Activated CD4-positive, alpha-beta T cell treated with anti-CD3 and anti-CD28 coated beads, Interleukin-2, amount 10 ng/mL, durations not matched to agents 24 days and 14 days (primary cell): ENCODE measurements at regions not wholly inside any gene's neighbourhood (a gene's known extent, or its start where the extent isn't known, plus 50 kb on each side); places are given as distances from the start of the nearest gene placed in this dataset.

Experiments
- DNase-seq: peaks from one replicate; pipeline ENCODE4 v3.0.0; 2022
- H3K27ac Mint-ChIP-seq: one replicate; pipeline ENCODE4 v1.8.0; 2022; ENCODE audit warnings: mild to moderate bottlenecking, mixed read lengths
- H3K27me3 Mint-ChIP-seq: one replicate; pipeline ENCODE4 v1.8.0; 2022; ENCODE audit warnings: mixed read lengths
- H3K36me3 Mint-ChIP-seq: one replicate; pipeline ENCODE4 v1.8.0; 2022; ENCODE audit warnings: low read depth, mild to moderate bottlenecking, mixed read lengths
- H3K4me1 Mint-ChIP-seq: one replicate; pipeline ENCODE4 v1.8.0; 2021; ENCODE audit warnings: mixed read lengths
- H3K4me3 Mint-ChIP-seq: one replicate; pipeline ENCODE4 v1.8.0; 2022; ENCODE audit warnings: mild to moderate bottlenecking, moderate library complexity, mixed read lengths
- H3K9me3 Mint-ChIP-seq: one replicate; pipeline ENCODE4 v1.8.0; 2021; ENCODE audit warnings: mixed read lengths
- intact Hi-C: fragments of 100-400 bp; cut with micrococcal nuclease; formaldehyde crosslinking; loops from one replicate; pipeline ENCODE4 v1.15.1; 2023

DNA sequence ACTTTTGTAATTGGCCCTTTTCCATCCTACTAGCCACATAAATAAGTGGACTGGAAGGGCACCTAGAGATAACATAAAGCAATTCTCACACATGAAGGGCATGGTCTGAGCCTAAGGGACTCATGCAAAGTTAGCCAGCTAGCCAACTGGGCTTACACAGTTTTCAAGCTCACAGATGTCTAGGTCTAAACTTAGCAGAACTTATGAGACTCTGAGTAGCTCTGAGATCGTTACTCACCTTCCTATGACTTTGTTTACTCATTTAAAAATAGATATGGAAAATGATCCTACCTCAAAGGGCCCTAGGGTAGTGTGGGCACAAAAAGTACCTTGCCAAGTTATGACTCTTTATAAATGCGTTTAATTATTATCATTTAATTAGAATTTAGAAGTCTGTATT lies 410.4 kb upstream of the MPDZ start:
- H3K36me3 Mint-ChIP-seq = no peaks in the 10 kb centered on the region
- intact Hi-C loops = no loop called here
- H3K4me1 Mint-ChIP-seq = no peaks in the 10 kb centered on the region
- H3K27me3 Mint-ChIP-seq = no peaks in the 10 kb centered on the region
- no peak overlapping the region for H3K27ac Mint-ChIP-seq
- no peak overlapping the region for H3K4me3 Mint-ChIP-seq
- no peak for DNase-seq
- peaks cover 3% of the 10 kb centered on the region for H3K9me3 Mint-ChIP-seq

DNA sequence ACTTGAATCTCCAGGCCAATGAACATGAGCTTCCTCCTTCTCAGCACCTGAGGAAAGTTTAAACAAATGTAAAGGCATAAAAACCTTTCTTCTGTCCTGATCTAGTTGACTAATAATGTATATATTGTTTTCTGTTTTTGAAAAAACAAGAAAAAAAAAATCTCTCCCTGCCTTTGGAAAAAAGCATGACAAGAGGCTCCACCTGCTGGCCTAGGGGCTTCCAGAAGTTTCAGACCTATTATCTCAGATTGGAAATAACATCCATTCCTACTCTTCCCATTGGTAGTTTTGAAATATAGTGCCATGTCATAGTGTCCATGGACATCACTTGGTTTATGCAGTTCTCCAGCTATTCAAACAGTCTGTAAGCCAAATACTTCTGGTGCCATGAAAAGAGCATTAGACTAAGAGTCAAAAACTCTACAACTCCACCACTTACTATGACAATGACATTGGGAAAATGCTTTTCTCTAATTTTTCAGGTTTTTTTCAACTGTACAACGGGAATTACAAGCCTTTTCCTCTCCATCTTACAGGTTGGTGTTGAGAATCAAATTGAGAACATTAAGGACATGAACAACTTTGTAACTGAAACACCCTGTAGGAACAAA lies 409.6 kb upstream of the MPDZ start:
- Mint-ChIP-seq H3K4me1 (no peaks in the 10 kb centered on the region), H3K27me3 (no peaks in the 10 kb centered on the region), H3K27ac (no peak overlapping the region), H3K4me3 (no peak overlapping the region), H3K9me3 (peaks cover 3% of the 10 kb centered on the region), H3K36me3 (no peaks in the 10 kb centered on the region)
- intact Hi-C loops = no loop called here
- DNase-seq = no peak

DNA sequence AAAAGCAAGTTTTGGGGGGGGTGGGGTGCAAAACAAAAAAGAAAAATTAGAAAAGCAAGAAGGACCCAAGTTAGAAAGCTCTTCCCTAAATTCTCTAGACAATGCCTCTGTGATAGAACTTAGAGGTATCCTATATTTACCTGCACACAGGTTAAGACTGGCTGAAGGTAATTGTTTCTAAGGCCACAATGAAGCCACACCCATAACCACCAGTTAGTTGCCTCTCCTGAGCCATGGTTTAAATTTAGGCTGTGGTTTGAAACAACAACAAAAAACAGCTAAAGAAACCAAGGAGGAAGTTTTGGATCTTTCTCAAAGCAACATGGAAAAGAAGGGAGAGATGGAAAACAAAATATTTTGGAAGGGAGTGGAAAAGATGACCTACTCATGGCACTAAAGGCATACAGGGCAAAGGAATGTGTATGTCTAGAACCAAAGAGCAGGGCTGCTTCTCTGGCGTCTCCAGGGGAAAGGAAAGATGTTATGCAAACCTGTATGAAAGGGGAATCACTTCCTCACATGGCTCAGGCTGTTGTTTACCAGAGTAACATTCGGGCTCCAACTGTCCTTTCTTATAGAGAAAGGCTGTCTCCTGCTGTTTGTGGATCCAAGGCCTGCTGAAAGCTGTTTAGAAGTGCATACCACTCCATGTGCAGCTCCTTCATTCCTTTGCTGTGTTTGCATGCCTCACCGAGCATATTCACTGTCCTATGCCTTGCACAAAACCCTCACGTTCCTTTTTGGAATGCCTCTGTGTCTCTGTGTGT lies 408.9 kb upstream of the MPDZ start:
- H3K27me3 Mint-ChIP-seq = no peaks in the 10 kb centered on the region
- peaks cover 3% of the 10 kb centered on the region for H3K9me3 Mint-ChIP-seq
- intact Hi-C loops = no loop called here
- H3K4me1 Mint-ChIP-seq = no peaks in the 10 kb centered on the region
- no peak overlapping the region for H3K27ac Mint-ChIP-seq
- no peak for DNase-seq
- H3K4me3 Mint-ChIP-seq = no peak overlapping the region
- no peaks in the 10 kb centered on the region for H3K36me3 Mint-ChIP-seq

DNA sequence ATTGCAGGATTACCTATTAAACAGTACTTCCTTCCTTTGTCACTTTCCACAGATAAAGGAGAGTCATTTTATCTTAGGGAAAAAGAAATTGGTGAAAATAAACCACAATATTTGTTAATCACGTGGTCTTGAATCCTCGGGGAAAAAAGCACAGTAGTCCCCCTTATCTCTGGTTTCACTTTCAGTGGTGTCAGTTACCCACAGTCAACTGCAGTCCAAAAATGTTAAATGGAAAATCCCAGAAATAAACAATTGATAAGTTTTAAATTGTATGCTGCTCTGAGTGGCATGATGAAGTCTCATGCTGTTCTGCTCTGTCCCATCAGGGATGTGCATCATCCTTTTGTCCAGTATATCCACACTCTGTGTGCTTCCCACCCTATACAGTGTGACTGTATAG lies 405.2 kb upstream of the MPDZ start:
- Mint-ChIP-seq H3K36me3 (no peaks in the 10 kb centered on the region), H3K4me1 (no peaks in the 10 kb centered on the region), H3K27ac (no peak overlapping the region)

DNA sequence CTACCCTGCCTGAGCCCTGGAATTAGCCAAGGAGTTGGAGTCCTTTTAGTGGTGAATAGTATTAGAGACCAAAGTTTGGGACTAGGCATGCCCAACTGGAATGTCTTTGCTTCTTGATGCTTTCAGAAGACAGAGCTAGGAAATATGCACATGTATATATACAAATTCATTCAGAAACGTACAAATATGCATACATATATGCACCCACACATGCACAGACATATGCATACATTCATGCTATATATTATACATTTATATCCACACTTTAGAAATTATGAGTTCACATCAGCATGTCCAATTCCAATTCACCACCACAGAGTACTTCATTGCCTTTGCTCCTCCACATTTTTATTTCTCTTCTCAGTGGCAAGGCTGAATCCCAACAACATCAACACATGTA lies 398.3 kb upstream of the MPDZ start:
- Mint-ChIP-seq H3K36me3 (no peaks in the 10 kb centered on the region), H3K4me1 (no peaks in the 10 kb centered on the region), H3K4me3 (no peak overlapping the region), H3K9me3 (peaks cover 4% of the 10 kb centered on the region), H3K27me3 (no peaks in the 10 kb centered on the region), H3K27ac (no peak overlapping the region)
- no peak for DNase-seq
- intact Hi-C loops = no loop called here

More for the DNA sequence above, 405.2 kb upstream of the MPDZ start:
- intact Hi-C loops = no loop called here
- Mint-ChIP-seq H3K27me3 (no peaks in the 10 kb centered on the region), H3K9me3 (no peaks in the 10 kb centered on the region), H3K4me3 (no peak overlapping the region)
- no peak for DNase-seq

DNA sequence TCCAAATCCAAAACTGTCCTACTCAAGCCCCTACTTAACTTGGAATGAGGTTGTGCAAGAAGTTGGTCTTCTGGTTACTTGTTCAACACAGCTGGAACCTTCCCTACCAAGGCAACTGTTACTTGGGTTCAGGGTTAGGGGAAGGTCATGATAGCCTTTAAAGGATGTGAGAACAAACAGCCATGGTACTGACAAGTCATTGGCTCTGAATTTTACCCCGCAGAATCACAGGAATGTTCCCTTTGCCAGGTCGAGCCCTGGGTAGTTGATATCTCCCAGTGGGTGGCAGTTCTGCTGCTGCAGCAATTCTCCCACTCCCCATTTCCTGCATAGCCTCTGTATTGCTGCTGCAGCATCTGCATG lies 396.1 kb upstream of the MPDZ start:
- no peak for DNase-seq
- Mint-ChIP-seq H3K27ac (no peak overlapping the region), H3K36me3 (no peaks in the 10 kb centered on the region), H3K4me1 (no peaks in the 10 kb centered on the region), H3K9me3 (peaks cover 4% of the 10 kb centered on the region), H3K27me3 (no peaks in the 10 kb centered on the region), H3K4me3 (no peak overlapping the region)
- intact Hi-C loops = no loop called here

DNA sequence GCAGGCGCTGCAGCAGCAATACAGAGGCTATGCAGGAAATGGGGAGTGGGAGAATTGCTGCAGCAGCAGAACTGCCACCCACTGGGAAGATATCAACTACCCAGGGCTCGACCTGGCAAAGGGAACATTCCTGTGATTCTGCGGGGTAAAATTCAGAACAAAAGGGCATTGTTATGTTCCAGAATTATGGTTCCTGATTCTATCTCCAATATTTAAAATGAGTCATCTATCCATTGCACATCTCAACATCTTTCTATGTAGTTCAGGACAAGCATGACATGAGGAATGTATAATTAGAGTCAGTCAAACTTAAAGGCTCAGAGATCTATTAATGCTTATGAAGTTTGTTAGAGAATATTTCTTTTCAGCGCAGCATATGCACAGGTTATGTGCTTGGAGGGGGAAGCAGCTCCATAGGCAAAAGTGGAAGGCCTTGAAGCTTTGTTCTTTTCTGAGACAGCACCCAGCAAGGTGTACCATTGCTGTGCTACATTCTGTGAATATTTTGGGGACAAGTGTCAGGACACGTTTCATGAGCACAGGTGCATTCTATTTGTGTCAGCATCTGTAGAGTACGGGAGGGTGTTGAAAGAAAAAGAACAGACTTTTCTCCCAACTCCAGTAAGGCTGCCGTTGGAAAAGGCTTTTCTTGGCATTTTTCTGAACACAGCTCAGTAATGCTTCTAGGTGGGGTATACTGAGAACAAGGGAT lies 395.6 kb upstream of the MPDZ start:
- Mint-ChIP-seq H3K4me3 (no peak overlapping the region), H3K36me3 (no peaks in the 10 kb centered on the region), H3K4me1 (no peaks in the 10 kb centered on the region), H3K9me3 (peaks cover 4% of the 10 kb centered on the region), H3K27ac (no peak overlapping the region), H3K27me3 (no peaks in the 10 kb centered on the region)
- DNase-seq = no peak
- intact Hi-C loops = no loop called here

DNA sequence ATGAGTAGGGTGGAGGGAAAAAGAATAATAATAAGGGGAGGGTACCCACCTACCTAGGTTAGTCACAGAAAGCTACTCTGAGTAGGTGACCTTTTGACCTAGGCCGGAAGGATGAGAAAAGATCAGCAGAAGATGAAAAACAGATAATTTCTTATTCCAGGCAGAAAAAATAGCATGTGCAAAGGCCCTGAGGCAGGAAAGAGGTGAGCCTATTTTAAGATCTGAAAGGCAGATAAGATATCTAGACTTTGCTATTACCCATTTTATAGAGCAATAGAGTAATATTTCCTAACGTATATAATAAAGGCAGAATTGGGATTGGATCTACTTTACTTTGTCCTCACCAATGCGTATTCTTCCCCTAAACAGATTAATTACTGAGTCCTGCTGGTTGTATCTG lies 393.9 kb upstream of the MPDZ start:
- intact Hi-C loops = no loop called here
- no peak overlapping the region for H3K27ac Mint-ChIP-seq
- H3K36me3 Mint-ChIP-seq = no peaks in the 10 kb centered on the region
- H3K4me3 Mint-ChIP-seq = no peak overlapping the region
- H3K4me1 Mint-ChIP-seq = no peaks in the 10 kb centered on the region
- peaks cover 9% of the 10 kb centered on the region for H3K9me3 Mint-ChIP-seq
- DNase-seq = no peak
- no peaks in the 10 kb centered on the region for H3K27me3 Mint-ChIP-seq

DNA sequence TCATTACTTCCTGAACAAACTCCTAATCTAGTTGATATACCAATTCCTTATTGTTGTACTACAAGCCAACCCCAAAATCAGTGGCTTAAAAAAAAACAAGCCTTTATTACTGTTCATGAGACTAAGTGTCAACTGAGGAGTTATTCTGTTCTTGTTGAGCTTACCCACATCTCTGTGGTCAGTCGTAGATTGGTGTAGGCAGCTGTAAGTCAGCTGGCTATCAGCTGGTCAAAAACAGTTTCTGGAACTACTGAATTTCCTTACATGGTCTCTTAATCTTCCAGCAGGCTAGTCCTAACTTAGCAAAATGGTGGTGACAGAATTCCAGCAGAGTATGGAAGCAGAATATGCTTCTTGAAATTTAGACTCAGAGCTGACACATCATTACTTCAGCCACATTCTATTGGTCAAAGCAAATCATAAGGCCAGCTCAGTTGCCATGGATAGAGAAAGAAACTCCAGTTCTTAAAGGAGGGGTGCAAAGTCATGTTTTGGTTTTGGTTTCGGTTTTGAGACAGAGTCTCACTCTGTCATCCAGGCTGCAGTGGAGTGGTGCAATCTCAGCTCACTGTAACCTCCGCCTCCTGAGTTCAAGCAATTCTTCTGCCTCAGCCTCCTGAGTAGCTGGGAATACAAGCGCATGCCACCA lies 386.1 kb upstream of the MPDZ start:
- H3K9me3 Mint-ChIP-seq = peaks cover 9% of the 10 kb centered on the region
- intact Hi-C loops = no loop called here
- H3K4me3 Mint-ChIP-seq = no peak overlapping the region
- H3K27ac Mint-ChIP-seq = no peak overlapping the region
- H3K36me3 Mint-ChIP-seq = no peaks in the 10 kb centered on the region
- peak; percentile 54 for DNase-seq
- H3K27me3 Mint-ChIP-seq = no peaks in the 10 kb centered on the region
- H3K4me1 Mint-ChIP-seq = no peaks in the 10 kb centered on the region

DNA sequence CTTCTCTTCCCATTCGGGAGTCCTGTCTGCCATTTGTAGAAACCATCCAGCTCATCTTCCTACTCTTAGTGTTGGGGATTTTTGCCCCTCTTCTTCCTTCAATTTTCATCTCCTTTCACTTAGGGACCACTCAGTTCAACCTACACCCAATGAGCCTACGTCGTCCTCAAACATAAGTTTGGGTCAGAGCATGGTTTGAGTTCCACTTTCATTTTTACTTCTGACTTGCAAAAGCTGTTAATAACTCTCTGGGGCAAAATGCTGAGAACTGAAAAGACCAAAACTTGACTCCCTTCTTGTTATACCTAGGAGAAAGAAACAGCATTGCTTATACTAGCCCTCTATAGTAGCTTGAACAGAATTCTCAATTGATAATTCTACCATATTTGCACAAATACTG lies 381.5 kb upstream of the MPDZ start:
- intact Hi-C loops = no loop called here
- no peak overlapping the region for H3K27ac Mint-ChIP-seq
- no peak for DNase-seq
- H3K9me3 Mint-ChIP-seq = peaks cover 5% of the 10 kb centered on the region
- no peaks in the 10 kb centered on the region for H3K4me1 Mint-ChIP-seq
- no peak overlapping the region for H3K4me3 Mint-ChIP-seq
- no peaks in the 10 kb centered on the region for H3K27me3 Mint-ChIP-seq
- H3K36me3 Mint-ChIP-seq = no peaks in the 10 kb centered on the region

DNA sequence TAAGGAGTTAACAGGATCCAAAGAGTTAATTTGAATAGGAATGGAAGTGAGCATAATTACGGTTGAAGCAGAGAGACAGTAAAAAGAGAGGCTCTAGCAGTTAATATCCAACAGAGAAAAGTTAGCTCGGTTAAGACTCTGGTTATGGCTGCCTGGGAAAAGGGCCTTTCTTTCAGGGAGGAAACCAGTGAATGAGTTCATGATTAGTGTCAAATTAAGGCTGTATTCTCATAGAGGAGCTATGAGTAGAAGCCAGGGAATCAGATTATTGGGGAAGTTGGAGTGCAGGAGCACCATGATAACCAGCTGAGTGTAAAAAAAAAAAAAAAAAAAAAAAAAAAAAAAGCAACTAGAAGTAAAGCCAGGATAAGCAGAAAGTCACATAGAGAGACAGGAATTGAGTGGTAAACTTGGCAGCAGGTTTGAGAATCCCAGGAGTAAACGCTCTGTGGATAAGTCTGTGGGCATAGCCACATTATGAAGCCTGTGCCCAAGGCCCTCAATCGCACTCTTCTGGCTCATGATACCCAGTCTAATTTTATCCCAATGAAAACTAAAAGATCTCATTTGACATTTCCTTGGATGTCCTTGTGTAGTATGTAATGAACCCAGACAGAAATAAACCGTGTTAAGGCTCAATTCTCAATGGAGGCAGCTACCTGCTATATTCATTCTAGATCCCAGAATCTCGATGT lies 372.6 kb upstream of the MPDZ start:
- Mint-ChIP-seq H3K4me3 (no peak overlapping the region), H3K27ac (no peak overlapping the region), H3K9me3 (peaks cover 10% of the 10 kb centered on the region), H3K4me1 (no peaks in the 10 kb centered on the region), H3K27me3 (no peaks in the 10 kb centered on the region), H3K36me3 (no peaks in the 10 kb centered on the region)
- no peak for DNase-seq
- intact Hi-C loops = no loop called here

DNA sequence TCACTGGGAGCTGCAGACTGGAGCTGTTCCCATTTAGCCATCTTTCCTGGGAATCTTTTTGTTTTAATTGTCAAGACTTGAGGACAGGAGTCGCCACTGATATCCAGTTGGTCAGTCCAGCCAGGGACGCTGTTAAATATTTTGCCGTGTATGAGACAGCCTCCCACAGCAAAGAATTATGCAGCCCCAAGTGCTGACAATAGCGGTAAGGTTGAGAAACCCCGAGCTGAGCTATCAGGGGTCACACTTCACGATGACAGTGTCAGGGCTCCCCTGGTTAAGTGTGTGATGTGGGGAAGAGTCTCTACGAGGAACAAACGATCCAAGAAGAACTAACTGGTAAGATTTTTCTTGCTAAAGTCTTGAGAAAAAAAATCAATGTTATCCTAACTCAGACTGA lies 372.0 kb upstream of the MPDZ start:
- H3K27ac Mint-ChIP-seq = no peak overlapping the region
- H3K36me3 Mint-ChIP-seq = no peaks in the 10 kb centered on the region
- no peak overlapping the region for H3K4me3 Mint-ChIP-seq
- intact Hi-C loops = no loop called here
- no peaks in the 10 kb centered on the region for H3K4me1 Mint-ChIP-seq
- H3K9me3 Mint-ChIP-seq = peaks cover 10% of the 10 kb centered on the region
- no peaks in the 10 kb centered on the region for H3K27me3 Mint-ChIP-seq
- DNase-seq = no peak

DNA sequence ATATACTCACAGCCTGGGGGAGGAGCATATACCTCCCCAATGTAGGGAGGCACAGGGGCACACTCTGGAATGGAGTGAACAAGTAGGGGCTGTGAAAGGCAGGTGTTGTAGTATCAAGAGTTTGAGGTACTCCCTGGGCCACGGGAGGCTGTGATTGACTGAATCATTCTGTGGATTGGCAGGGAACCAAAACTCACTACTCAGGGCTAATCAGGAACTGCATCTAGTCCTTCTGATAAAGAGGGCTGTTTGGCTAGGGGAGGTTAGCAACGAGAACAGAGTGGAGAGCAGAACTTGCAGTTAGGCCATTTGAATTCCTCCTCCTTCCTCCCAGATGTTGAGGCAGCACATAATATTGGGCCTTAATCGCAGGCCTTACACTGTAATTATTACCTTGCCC lies 369.2 kb upstream of the MPDZ start:
- Mint-ChIP-seq H3K4me1 (no peaks in the 10 kb centered on the region), H3K9me3 (peaks cover 7% of the 10 kb centered on the region), H3K27me3 (no peaks in the 10 kb centered on the region), H3K4me3 (no peak overlapping the region), H3K36me3 (no peaks in the 10 kb centered on the region), H3K27ac (no peak overlapping the region)
- no peak for DNase-seq
- intact Hi-C loops = no loop called here

DNA sequence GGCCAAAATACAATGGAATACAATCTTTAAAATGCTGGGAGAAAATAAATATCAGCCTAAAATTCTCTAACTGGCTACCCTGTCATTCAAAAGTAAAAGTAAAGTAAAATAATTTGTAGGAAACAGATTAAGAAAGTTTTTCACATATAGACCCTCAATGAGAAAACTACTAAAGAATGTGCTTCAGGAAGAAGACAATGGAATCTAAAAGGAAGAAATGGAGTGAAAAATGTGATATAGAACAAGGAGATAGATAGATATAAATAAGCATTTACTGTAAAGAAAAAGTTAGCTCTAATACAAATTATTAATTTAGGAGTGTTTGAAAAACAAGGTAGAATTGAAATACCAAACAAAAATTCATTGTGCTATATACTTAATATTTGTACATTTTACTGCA lies 368.6 kb upstream of the MPDZ start:
- intact Hi-C loops = no loop called here
- Mint-ChIP-seq H3K36me3 (no peaks in the 10 kb centered on the region), H3K4me3 (no peak overlapping the region), H3K27ac (no peak overlapping the region), H3K27me3 (no peaks in the 10 kb centered on the region), H3K9me3 (peaks cover 7% of the 10 kb centered on the region), H3K4me1 (no peaks in the 10 kb centered on the region)
- DNase-seq = no peak
